Osteoblast (primary cell): ENCODE measurements at regions not wholly inside any gene's neighbourhood (a gene's known extent, or its start where the extent isn't known, plus 50 kb on each side); places are given as distances from the start of the nearest gene placed in this dataset.

Experiments used
- DNase-seq: peaks from one replicate; pipeline ENCODE4 v3.0.0; 2011; ENCODE audit warnings: low spot score, mixed read lengths; ENCODE audit not compliant: insufficient read length; ENCODE audit errors: missing footprints
- H2AFZ ChIP-seq: 2 replicates; pipeline ENCODE4 v1.6.0; 2011; ENCODE audit warnings: mild to moderate bottlenecking, low read length
- H3K27ac ChIP-seq: 2 replicates; pipeline ENCODE4 v1.5.1; 2011; ENCODE audit warnings: mild to moderate bottlenecking, low read depth, low read length, moderate library complexity
- H3K27me3 ChIP-seq: 2 replicates; pipeline ENCODE4 v1.6.0; 2012; ENCODE audit warnings: mild to moderate bottlenecking, control low read depth, inconsistent platforms, low read length, moderate library complexity; ENCODE audit not compliant: insufficient read depth
- H3K36me3 ChIP-seq: 2 replicates; pipeline ENCODE4 v1.5.1; 2011; ENCODE audit warnings: mild to moderate bottlenecking, low read length, control low read depth, moderate library complexity; ENCODE audit not compliant: insufficient read depth
- H3K4me1 ChIP-seq: 2 replicates; pipeline ENCODE4 v1.5.1; 2011; ENCODE audit warnings: mild to moderate bottlenecking, low read length, control low read depth, moderate library complexity; ENCODE audit not compliant: insufficient read depth
- H3K4me2 ChIP-seq: 2 replicates; pipeline ENCODE4 v1.6.0; 2011; ENCODE audit warnings: mild to moderate bottlenecking, low read length; ENCODE audit not compliant: insufficient read depth
- H3K4me3 ChIP-seq: fragments of 200-600 bp; sonication (generic); 3 replicates; pipeline ENCODE4 v1.5.1; 2012; ENCODE audit warnings: mild to moderate bottlenecking, low read length, inconsistent platforms; ENCODE audit not compliant: insufficient read depth
- H3K79me2 ChIP-seq: 2 replicates; pipeline ENCODE4 v1.6.0; 2012; ENCODE audit warnings: mild to moderate bottlenecking, low read length, control low read depth, inconsistent platforms; ENCODE audit not compliant: insufficient read depth
- H3K9me3 ChIP-seq: 2 replicates; pipeline ENCODE4 v1.5.1; 2011; ENCODE audit warnings: low read depth, low read length, control low read depth
- H4K20me1 ChIP-seq: 2 replicates; pipeline ENCODE4 v1.6.0; 2012; ENCODE audit warnings: mild to moderate bottlenecking, low read length, control low read depth; ENCODE audit not compliant: insufficient read depth
- TF ChIP-seq, protein P1 (sequence below): IDR thresholded peaks from 2 replicates; pipeline ENCODE4 v1.5.1; 2011; ENCODE audit warnings: mild to moderate bottlenecking, low read depth, low read length, moderate library complexity; ENCODE audit errors: extremely low read depth

GRCh38 chr18:78499586-78499985, 480.0 kb upstream of the SALL3 start:
- no peaks in the 10 kb centered on the region for H4K20me1 ChIP-seq
- H3K27me3 ChIP-seq, result no peaks in the 10 kb centered on the region
- H3K36me3 ChIP-seq, result no peaks in the 10 kb centered on the region
- no peak overlapping the region for H3K27ac ChIP-seq
- H3K9me3 ChIP-seq, result no peaks in the 10 kb centered on the region
- DNase-seq, result no peak
- no peak overlapping the region for H3K4me2 ChIP-seq
- no peak overlapping the region for H2AFZ ChIP-seq
- H3K4me3 ChIP-seq, result no peak overlapping the region
- TF ChIP-seq, protein P1, sequence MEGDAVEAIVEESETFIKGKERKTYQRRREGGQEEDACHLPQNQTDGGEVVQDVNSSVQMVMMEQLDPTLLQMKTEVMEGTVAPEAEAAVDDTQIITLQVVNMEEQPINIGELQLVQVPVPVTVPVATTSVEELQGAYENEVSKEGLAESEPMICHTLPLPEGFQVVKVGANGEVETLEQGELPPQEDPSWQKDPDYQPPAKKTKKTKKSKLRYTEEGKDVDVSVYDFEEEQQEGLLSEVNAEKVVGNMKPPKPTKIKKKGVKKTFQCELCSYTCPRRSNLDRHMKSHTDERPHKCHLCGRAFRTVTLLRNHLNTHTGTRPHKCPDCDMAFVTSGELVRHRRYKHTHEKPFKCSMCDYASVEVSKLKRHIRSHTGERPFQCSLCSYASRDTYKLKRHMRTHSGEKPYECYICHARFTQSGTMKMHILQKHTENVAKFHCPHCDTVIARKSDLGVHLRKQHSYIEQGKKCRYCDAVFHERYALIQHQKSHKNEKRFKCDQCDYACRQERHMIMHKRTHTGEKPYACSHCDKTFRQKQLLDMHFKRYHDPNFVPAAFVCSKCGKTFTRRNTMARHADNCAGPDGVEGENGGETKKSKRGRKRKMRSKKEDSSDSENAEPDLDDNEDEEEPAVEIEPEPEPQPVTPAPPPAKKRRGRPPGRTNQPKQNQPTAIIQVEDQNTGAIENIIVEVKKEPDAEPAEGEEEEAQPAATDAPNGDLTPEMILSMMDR, result no peak
- no peaks in the 10 kb centered on the region for H3K4me1 ChIP-seq
- H3K79me2 ChIP-seq, result no peaks in the 10 kb centered on the region

DNA sequence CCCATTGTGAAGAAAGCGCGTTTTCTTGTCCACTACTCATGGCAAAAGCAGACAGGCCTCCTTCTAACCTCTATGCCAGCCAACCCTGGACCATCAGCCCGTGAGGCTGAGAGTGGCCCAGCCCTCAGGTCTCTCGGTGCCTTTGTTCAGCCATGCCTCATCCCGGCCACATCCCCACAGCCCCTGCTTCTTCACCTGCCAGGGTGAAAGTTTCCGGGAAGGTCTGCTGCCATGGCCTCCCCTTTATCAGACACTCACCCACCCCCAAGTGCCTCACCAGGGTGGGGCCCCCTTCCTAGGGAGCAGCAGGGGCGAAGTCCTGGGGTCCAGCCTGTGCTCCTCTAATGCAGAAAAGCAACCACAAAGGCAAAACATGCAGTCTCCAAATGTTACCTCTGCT, 478.4 kb upstream of the SALL3 start:
- H3K4me1 ChIP-seq, result no peaks in the 10 kb centered on the region

DNA sequence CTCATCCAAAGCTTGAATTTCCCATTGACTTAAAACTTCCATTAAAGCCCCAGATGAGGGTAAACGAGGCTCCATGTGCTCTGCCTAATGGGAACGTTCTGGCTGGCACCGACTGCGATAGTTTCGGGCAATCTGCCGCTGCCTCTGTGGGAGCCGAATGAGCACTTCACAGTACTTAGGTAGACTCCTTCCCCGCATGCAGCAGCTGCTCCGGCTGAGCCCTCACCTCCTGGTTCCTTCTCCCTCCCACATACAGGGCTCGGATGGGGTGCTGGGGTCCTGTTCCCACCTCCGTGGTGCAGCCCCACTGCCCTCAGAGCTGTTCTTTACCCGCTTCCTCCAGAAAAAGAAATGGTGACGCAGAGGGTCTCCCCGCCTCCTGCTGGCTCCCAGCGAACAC, 476.5 kb upstream of the SALL3 start:
- no peak overlapping the region for H3K27ac ChIP-seq
- H4K20me1 ChIP-seq, result no peaks in the 10 kb centered on the region
- no peaks in the 10 kb centered on the region for H3K27me3 ChIP-seq
- no peak overlapping the region for H3K4me2 ChIP-seq
- H2AFZ ChIP-seq, result no peak overlapping the region
- H3K4me1 ChIP-seq, result no peaks in the 10 kb centered on the region
- peaks cover 3% of the 10 kb centered on the region for H3K9me3 ChIP-seq
- no peak overlapping the region for H3K4me3 ChIP-seq
- H3K79me2 ChIP-seq, result no peaks in the 10 kb centered on the region
- TF ChIP-seq, protein P1, result no peak
- no peaks in the 10 kb centered on the region for H3K36me3 ChIP-seq
- no peak for DNase-seq

More for the DNA sequence above, 478.4 kb upstream of the SALL3 start:
- H3K36me3 ChIP-seq, result no peaks in the 10 kb centered on the region
- no peaks in the 10 kb centered on the region for H3K27me3 ChIP-seq
- H2AFZ ChIP-seq, result no peak overlapping the region
- TF ChIP-seq, protein P1, result no peak
- H3K4me2 ChIP-seq, result no peak overlapping the region
- H3K27ac ChIP-seq, result no peak overlapping the region
- no peak overlapping the region for H3K4me3 ChIP-seq
- DNase-seq, result no peak
- no peaks in the 10 kb centered on the region for H3K9me3 ChIP-seq
- no peaks in the 10 kb centered on the region for H3K79me2 ChIP-seq
- no peaks in the 10 kb centered on the region for H4K20me1 ChIP-seq

- Histone ChIP-seq H2AFZ (no peak overlapping the region), H3K4me1 (no peaks in the 10 kb centered on the region), H3K9me3 (peaks cover 8% of the 10 kb centered on the region), H3K79me2 (no peaks in the 10 kb centered on the region), H4K20me1 (no peaks in the 10 kb centered on the region), H3K27ac (no peak overlapping the region), H3K4me3 (no peak overlapping the region), H3K4me2 (no peak overlapping the region), H3K27me3 (no peaks in the 10 kb centered on the region), H3K36me3 (no peaks in the 10 kb centered on the region)
- no peak for DNase-seq
- TF ChIP-seq, protein P1, result no peak
These were observed 473.7 kb upstream of the SALL3 start for GRCh38 chr18:78505851-78506461.
